Adipocyte (in vitro differentiated cells): ENCODE measurements at regions not wholly inside any gene's neighbourhood (a gene's known extent, or its start where the extent isn't known, plus 50 kb on each side); places are given as distances from the start of the nearest gene placed in this dataset.
"Not testable (repeated sequence)": the region's sequence is repeated elsewhere in the genome, so short reads cannot be mapped to it uniquely, and the experiment has no call there.

Source experiments
- DNase-seq: peaks from one replicate; pipeline ENCODE4 v3.0.0-alpha.2; 2015; ENCODE audit warnings: low read depth
- H3K27me3 ChIP-seq: replicated peaks from 2 replicates; pipeline ENCODE4 v1.7.0; 2013; ENCODE audit warnings: mild to moderate bottlenecking, low read length, moderate library complexity; ENCODE audit not compliant: control insufficient read depth, insufficient read depth
- H3K36me3 ChIP-seq: 2 replicates; pipeline ENCODE4 v1.7.0; 2013; ENCODE audit warnings: low read length, mild to moderate bottlenecking, moderate library complexity; ENCODE audit not compliant: control insufficient read depth, insufficient read depth, severe bottlenecking
- H3K4me1 ChIP-seq: 2 replicates; pipeline ENCODE4 v1.7.0; 2013; ENCODE audit warnings: mild to moderate bottlenecking, low read length, moderate library complexity; ENCODE audit not compliant: control insufficient read depth, insufficient read depth
- H3K4me3 ChIP-seq: 2 replicates; pipeline ENCODE4 v1.7.0; 2013; ENCODE audit warnings: mild to moderate bottlenecking, low read length, moderate library complexity
- H3K9ac ChIP-seq: 2 replicates; pipeline ENCODE4 v1.7.0; 2013; ENCODE audit warnings: mild to moderate bottlenecking, low read length, moderate library complexity
- H3K9me3 ChIP-seq: 2 replicates; pipeline ENCODE4 v1.7.0; 2013; ENCODE audit warnings: mild to moderate bottlenecking, low read length, moderate library complexity; ENCODE audit not compliant: control insufficient read depth

GRCh38 chr17:34442387-34443111 is 79.5 kb upstream of the CCL1 start:
- no peaks in the 10 kb centered on the region for H3K4me1 ChIP-seq
- no peak for DNase-seq
- peaks cover 41% of the 10 kb centered on the region for H3K27me3 ChIP-seq
- H3K36me3 ChIP-seq, result no peaks in the 10 kb centered on the region
- H3K9ac ChIP-seq, result no peak overlapping the region
- no peak overlapping the region for H3K4me3 ChIP-seq
- H3K9me3 ChIP-seq, result no peaks in the 10 kb centered on the region

- DNase-seq, result no peak
- H3K4me1 ChIP-seq, result no peaks in the 10 kb centered on the region
- H3K36me3 ChIP-seq, result no peaks in the 10 kb centered on the region
- H3K27me3 ChIP-seq, result peaks cover 34% of the 10 kb centered on the region
- no peak overlapping the region for H3K9ac ChIP-seq
- no peak overlapping the region for H3K4me3 ChIP-seq
- H3K9me3 ChIP-seq, result no peaks in the 10 kb centered on the region
These were observed 74.2 kb upstream of the CCL1 start for GRCh38 chr17:34437188-34437587.

DNA sequence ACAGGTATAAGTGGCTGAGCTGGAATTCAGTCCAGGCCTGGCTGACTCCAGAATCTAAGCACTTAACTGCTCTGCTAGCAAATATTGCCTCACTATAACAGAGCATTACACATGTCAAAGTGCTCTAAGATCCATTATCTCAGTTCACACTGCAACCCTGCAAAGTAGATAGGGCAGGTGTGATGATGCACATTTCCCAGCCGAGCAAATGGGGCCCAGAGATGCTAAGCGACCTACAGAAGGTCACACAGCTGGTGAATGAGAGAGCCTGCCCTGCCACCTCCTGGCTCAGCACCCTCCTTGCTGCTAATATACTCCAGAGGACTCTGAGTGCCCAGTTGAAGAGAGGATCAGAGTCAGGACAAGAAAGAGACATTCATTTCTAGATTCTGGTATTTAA is 73.6 kb upstream of the CCL1 start:
- no peak overlapping the region for H3K9ac ChIP-seq
- H3K4me3 ChIP-seq, result no peak overlapping the region
- H3K9me3 ChIP-seq, result no peaks in the 10 kb centered on the region
- DNase-seq, result no peak
- H3K27me3 ChIP-seq, result peaks cover 30% of the 10 kb centered on the region
- H3K4me1 ChIP-seq, result no peaks in the 10 kb centered on the region
- H3K36me3 ChIP-seq, result no peaks in the 10 kb centered on the region

DNA sequence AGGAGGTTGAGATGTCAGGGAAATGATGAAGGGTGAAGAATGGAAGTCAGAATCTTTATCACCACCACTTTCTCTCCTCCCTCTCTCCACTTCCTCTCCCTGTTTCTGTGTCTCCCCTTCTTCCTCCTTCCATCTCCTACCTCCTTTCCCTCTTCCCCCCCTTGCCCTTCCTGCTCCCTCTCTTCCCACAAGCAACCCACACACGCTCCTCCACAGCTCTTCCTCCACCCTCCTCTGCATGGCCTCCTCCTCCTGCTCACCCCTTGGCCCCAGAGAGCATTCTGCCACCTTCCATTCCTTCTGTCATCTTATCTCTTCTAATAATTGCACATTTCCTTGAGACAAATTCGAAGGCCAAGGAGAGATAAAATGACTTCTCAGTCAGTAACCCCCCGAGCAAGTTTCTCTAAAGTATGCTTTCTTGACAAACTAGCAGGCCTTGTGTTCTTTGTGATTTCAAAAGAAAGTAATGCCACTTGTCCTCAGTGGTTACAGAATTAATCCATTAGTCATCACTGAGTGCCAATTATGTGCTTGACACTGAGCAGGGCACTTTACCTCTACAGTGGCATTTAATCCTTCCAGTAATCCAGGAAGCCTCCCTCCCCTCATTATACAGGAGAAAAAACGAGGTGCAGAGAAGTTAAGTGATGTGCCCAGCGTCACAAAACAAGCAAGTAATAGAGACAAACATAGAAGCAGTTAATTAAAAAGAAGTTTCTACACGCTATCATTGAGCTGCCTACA is 72.3 kb upstream of the CCL1 start:
- H3K9me3 ChIP-seq, result no peaks in the 10 kb centered on the region
- no peak for DNase-seq

DNA sequence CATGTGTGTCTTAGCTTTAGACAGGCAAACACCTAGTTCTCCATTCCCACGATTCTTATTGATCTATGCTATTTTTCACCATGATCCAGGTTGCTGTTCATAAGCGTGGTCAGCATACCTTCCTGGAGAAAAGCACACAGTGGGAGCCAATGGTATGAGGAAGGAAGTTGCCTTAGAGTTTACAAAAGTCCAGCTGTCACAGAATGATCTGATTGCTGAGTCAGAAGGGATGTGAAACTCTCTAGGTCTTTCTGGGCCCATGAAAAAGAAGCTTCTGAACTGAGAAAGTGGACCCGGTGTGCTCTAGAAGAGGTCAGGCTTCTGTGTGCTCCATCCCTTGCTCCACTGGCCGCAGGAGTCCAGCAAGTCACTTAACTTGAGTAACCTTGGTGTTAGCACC is 71.0 kb upstream of the CCL1 start:
- Histone ChIP-seq H3K9me3 (no peaks in the 10 kb centered on the region), H3K4me3 (no peak overlapping the region), H3K36me3 (no peaks in the 10 kb centered on the region), H3K27me3 (peaks cover 25% of the 10 kb centered on the region), H3K9ac (no peak overlapping the region), H3K4me1 (no peaks in the 10 kb centered on the region)
- DNase-seq, result no peak

More for the DNA sequence above, 72.3 kb upstream of the CCL1 start:
- Histone ChIP-seq H3K4me3 (no peak overlapping the region), H3K9ac (no peak overlapping the region), H3K36me3 (no peaks in the 10 kb centered on the region), H3K4me1 (no peaks in the 10 kb centered on the region), H3K27me3 (peaks cover 23% of the 10 kb centered on the region)

DNA sequence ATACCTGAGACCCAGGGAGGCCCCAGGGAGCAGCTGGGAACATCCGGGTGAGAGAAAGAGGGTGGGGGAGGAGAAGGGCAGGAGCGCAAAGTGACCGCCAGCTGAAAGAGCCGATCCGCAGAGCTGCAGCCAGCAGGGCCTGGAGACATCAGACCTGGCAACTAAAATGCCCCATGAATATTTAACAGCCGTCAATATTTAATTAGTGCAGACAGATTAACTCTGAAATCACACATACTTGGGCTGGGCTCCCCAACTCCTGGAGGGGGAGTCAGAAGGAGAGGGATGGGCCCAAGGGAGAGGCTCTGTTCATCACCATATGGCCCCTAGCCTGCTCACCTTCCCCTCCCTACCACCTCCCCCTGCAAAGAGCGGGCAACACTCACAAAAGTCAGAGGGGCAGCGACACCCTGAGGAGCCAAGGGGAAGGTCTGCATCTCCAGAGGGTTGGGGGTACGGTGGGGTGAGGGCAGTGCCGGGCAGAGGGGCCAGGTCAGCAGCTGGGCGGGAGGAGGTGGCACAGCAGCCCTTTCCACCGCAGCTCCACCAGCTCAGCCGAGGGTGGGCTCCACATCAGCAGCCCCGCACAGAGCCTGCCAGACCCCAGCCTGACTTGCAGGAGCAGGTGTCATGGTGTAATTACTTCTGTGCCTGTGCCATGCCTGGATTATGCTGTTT is 61.9 kb upstream of the CCL1 start:
- DNase-seq, result no peak

DNA sequence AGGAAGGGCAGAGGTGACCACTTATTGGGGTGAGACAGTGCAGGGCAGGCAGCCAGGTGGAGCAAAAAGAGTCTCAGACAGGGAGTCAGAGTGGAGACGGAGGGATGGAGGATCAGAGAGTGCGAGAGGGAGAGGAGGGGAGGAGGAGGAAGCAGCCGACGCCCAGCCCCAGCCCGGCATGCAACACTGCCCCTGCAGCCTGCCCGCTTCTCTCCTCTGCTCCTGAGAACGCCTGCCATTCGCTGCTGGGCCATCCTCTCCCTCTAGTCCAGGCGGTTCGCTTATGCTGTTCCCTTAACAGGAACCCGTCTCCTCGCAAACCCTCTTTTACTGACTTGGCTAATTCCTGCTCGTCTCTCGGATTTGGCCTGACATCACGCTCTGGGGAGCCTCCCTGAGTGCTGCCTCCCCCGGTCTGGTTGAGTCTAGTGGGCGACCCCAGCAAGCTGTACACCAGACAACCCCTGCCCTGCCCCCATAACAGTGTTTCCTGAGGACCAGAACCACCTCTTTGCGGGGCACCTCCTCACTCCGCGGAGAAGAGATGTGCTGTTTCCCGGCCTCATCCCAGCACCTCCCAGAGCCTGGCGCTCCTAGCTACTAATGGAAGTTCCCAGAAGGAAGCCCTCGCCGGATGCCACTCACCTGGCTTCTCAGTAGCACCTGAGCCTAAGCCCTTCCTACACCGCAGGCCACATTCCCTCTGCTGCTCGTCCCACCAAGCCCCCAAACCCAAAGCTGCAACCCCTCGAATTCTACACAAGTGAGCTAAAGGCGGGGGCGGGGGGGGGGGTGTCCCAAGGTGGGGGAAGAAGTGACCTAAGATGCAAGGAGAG is 61.2 kb upstream of the CCL1 start:
- peaks cover 61% of the 10 kb centered on the region for H3K27me3 ChIP-seq
- no peaks in the 10 kb centered on the region for H3K4me1 ChIP-seq
- H3K9ac ChIP-seq, result no peak overlapping the region
- DNase-seq, result no peak
- H3K36me3 ChIP-seq, result no peaks in the 10 kb centered on the region
- H3K9me3 ChIP-seq, result no peaks in the 10 kb centered on the region
- H3K4me3 ChIP-seq, result no peak overlapping the region

More for the DNA sequence above, 61.9 kb upstream of the CCL1 start:
- Histone ChIP-seq H3K9me3 (no peaks in the 10 kb centered on the region), H3K4me1 (no peaks in the 10 kb centered on the region), H3K9ac (no peak overlapping the region), H3K27me3 (peaks cover 56% of the 10 kb centered on the region), H3K4me3 (no peak overlapping the region), H3K36me3 (no peaks in the 10 kb centered on the region)

GRCh38 chr17:34423315-34423714 is 60.3 kb upstream of the CCL1 start:
- not testable (repeated sequence) for DNase-seq, H3K4me3 ChIP-seq, H3K9ac ChIP-seq, H3K36me3 ChIP-seq, H3K4me1 ChIP-seq, H3K9me3 ChIP-seq
- peaks cover 70% of the 10 kb centered on the region for H3K27me3 ChIP-seq

DNA sequence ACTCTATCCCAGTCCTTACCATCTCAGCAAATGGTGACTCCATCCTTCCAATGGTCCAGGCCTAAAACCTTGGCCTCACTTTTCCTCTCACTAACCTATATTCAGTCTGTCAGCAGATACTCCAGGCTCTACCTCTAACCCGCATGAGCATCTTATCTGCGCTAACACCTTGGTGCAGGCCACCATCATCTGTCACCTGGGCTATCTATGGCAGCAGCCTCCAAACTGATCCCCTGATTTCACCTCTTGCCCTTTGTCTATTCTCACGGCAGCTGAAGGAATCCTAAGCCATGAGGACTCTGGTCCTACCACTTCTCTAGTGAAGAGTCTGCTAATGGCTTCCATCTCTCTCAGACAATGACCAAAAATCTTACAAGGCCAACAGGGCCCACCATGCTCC is 57.9 kb upstream of the CCL1 start:
- Histone ChIP-seq H3K9ac (no peak overlapping the region), H3K27me3 (peaks cover 73% of the 10 kb centered on the region), H3K4me1 (no peaks in the 10 kb centered on the region), H3K4me3 (no peak overlapping the region), H3K9me3 (no peaks in the 10 kb centered on the region), H3K36me3 (no peaks in the 10 kb centered on the region)
- DNase-seq, result no peak

DNA sequence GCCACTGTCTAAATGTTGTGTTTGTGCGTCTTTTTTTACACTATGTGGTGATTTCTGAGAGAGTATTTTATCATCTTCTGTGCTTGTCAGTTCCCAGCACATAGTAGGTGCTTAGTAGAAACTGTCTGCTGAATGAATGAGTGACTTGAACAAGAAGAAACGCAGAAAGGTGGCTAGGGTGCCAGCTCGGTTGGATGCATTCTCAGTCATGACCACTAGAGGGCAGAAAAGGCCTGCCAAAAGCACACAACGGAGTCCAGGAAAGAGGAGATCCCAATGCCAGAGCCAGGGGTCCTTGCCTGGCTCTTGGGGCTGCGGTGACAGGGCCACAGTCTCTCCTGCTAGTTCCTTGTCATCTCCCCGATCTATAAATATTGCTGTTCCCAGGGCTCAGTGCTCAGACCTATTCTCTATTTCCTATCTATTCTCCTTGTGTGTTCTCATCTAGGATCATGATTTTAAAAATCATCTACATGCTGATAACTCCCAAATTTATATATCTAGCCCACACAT is 57.3 kb upstream of the CCL1 start:
- no peaks in the 10 kb centered on the region for H3K36me3 ChIP-seq
- peaks cover 70% of the 10 kb centered on the region for H3K27me3 ChIP-seq
- peak; percentile 82 for DNase-seq

More for the DNA sequence above, 57.3 kb upstream of the CCL1 start:
- Histone ChIP-seq H3K4me3 (no peak overlapping the region), H3K4me1 (no peaks in the 10 kb centered on the region), H3K9me3 (no peaks in the 10 kb centered on the region), H3K9ac (no peak overlapping the region)
